ENCODE measurements at regions not wholly inside any gene's neighbourhood (a gene's known extent, or its start where the extent isn't known, plus 50 kb on each side); places are given as distances from the start of the nearest gene placed in this dataset.

GRCh38 chr5:59956130-59956783 is 62.7 kb upstream of the PDE4D start:
- no peak for TF ChIP-seq CTCF (IDR thresholded peaks at IDR 0.05)
- no peak for TF ChIP-seq POLR2AphosphoS5 (IDR thresholded peaks at IDR 0.05; ENCODE audit: insufficient read depth in 1 of 2, low read depth in 1 of 2)
- no peak for TF ChIP-seq POLR2A (IDR thresholded peaks at IDR 0.05)
